ENCODE measurements at regions not wholly inside any gene's neighbourhood (a gene's known extent, or its start where the extent isn't known, plus 50 kb on each side); places are given as distances from the start of the nearest gene placed in this dataset.

DNA sequence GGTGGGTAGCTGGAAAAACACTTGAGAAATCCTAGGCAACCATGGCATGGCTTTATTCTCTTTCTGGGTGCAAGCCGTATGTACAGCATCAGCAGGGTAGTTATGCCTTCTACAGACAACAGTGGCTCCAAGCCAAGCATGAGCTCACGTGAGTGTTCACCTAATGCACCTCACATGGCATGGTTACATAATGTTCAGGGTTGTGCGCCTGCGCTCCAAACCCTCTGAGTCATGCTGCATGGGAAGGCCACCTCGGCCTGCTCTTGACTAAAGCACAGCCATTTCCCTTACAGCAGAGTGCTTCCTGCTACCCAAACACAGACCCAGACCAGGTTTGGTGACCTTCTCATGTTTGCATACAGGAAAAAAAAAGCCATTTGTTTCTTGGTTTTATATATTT is 96.2 kb downstream of the VIP start:
- TF ChIP-seq EZH2 (IDR thresholded peaks at IDR 0.05; ENCODE audit: borderline replicate concordance, control insufficient read depth, low read depth, low read length): no peak
- TF ChIP-seq RELA (IDR thresholded peaks at IDR 0.05; ENCODE audit: borderline replicate concordance, partially characterized antibody): no peak
- TF ChIP-seq, protein P1, sequence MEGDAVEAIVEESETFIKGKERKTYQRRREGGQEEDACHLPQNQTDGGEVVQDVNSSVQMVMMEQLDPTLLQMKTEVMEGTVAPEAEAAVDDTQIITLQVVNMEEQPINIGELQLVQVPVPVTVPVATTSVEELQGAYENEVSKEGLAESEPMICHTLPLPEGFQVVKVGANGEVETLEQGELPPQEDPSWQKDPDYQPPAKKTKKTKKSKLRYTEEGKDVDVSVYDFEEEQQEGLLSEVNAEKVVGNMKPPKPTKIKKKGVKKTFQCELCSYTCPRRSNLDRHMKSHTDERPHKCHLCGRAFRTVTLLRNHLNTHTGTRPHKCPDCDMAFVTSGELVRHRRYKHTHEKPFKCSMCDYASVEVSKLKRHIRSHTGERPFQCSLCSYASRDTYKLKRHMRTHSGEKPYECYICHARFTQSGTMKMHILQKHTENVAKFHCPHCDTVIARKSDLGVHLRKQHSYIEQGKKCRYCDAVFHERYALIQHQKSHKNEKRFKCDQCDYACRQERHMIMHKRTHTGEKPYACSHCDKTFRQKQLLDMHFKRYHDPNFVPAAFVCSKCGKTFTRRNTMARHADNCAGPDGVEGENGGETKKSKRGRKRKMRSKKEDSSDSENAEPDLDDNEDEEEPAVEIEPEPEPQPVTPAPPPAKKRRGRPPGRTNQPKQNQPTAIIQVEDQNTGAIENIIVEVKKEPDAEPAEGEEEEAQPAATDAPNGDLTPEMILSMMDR (IDR thresholded peaks at IDR 0.05 in 2 of 3, conservative IDR thresholded peaks at IDR 0.05 in 1 of 3; ENCODE audit: control insufficient read depth in 2 of 3, extremely low read depth in 1 of 3, insufficient read depth in 1 of 3, low read depth in 3 of 3, low read length in 3 of 3): no peak
- no peak for TF ChIP-seq POLR2A (IDR thresholded peaks at IDR 0.05; ENCODE audit: low read depth, low read length)
- no peak for TF ChIP-seq POLR2AphosphoS5 (IDR thresholded peaks at IDR 0.05; ENCODE audit: low read length)
- no peak for TF ChIP-seq MEF2B (IDR thresholded peaks at IDR 0.05; ENCODE audit: partially characterized antibody, poor library complexity, severe bottlenecking)
